Stimulated activated naive B cell treated with anti-CD40 and anti-IgM and Interleukin-4, amounts not matched to agents 10 μg/mL and 1 μg/mL and 100 μg/mL, for 72 hours (primary cell): ENCODE measurements at regions not wholly inside any gene's neighbourhood (a gene's known extent, or its start where the extent isn't known, plus 50 kb on each side); places are given as distances from the start of the nearest gene placed in this dataset.
"Not testable (repeated sequence)": the region's sequence is repeated elsewhere in the genome, so short reads cannot be mapped to it uniquely, and the experiment has no call there.

ENCODE experiments used
- ATAC-seq, 2 donors: fragments of 150-1000 bp; cut with Tn5 transposase; replicated peaks; 2 replicates each; pipeline ENCODE4 v1.10.0; 2021; ENCODE audit warnings: moderate library complexity in 1 of 2
- DNase-seq: peaks from one replicate; pipeline ENCODE4 v3.0.0; 2021
- H3K27ac Mint-ChIP-seq: one replicate; pipeline ENCODE4 v1.8.0; 2022; ENCODE audit warnings: mild to moderate bottlenecking, mixed read lengths
- H3K27me3 Mint-ChIP-seq, 2 donors: one replicate each; pipeline ENCODE4 v1.8.0; 2022; ENCODE audit warnings: mixed read lengths in 2 of 2
- H3K36me3 Mint-ChIP-seq, 2 donors: one replicate each; pipeline ENCODE4 v1.8.0; 2022; ENCODE audit warnings: mixed read lengths in 2 of 2, mild to moderate bottlenecking in 1 of 2
- H3K4me1 Mint-ChIP-seq, 2 donors: one replicate each; pipeline ENCODE4 v1.8.0; 2022; ENCODE audit warnings: mixed read lengths in 2 of 2, mild to moderate bottlenecking in 1 of 2
- H3K4me3 Mint-ChIP-seq, 2 donors: one replicate each; pipeline ENCODE4 v1.8.0; 2022; ENCODE audit warnings: mild to moderate bottlenecking in 2 of 2, mixed read lengths in 2 of 2, moderate library complexity in 1 of 2
- H3K9me3 Mint-ChIP-seq, 2 donors: one replicate each; pipeline ENCODE4 v1.8.0; 2022; ENCODE audit warnings: mixed read lengths in 2 of 2, mild to moderate bottlenecking in 1 of 2

DNA sequence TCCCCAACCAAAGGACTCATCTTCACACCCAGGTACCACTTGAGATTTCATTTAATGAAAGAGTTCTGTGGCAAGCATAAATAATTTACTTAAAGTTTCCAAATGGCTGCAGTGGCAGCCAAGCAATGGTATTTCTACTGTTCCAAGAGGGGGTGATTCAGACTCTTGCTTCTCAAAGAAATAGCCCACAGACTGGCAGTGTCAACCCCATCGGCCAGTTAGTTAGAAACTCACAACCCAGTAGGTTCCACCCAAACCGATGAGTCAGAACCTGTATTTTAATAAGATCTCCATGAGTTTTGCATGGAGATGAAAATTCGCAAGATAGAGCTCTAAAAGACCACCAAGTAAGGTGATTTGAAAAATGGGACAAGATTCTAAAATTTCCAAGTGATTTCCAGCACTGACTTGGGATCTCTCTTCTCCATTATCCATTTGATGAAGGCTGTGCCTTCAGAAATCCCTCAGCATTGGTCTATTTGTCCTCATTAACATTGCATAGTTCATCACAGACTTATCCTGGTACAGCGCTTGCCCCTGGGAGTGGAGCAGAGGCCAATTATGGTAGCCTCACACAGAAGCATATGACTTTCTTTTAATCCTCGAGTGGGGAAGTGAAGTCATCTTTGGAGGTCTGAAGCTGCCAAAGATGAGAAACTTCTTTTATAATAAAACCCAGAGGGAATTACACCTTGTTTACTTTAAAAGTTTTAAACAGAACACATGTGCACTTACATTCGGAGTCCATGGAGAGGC is 361.4 kb upstream of the ID2 start:
- DNase-seq (no peak), ATAC-seq (no peak)
- Mint-ChIP-seq H3K36me3 (peaks cover 0 to 4% of the 10 kb centered on the region in 2 donors), H3K27me3 (peaks cover 44 to 79% of the 10 kb centered on the region in 2 donors), H3K27ac (no peak overlapping the region), H3K4me1 (no peaks in the 10 kb centered on the region), H3K4me3 (no peak overlapping the region), H3K9me3 (peaks cover 0 to 2% of the 10 kb centered on the region in 2 donors)

DNA sequence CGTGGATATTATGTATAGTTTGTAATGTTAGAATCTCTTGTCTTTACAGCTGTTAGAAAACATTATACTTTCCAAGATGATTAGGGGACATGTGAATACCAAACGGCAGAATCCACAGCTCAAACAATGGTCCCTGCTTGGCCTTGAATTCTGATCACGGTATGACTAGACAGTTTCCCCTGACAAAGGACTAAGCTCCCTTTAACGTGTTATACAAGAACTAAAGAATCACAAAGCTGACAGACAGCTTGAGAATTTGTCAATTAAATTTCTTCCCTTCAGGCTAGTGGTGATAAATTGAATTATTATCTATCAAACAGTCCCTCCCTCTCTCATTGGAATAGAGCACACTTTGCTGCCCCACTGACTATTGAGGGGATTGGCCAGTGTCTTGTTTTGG is 359.2 kb upstream of the ID2 start:
- ATAC-seq (no peak), DNase-seq (no peak)
- Mint-ChIP-seq H3K27me3 (peaks cover 38 to 75% of the 10 kb centered on the region in 2 donors), H3K4me3 (no peak overlapping the region), H3K4me1 (no peaks in the 10 kb centered on the region), H3K9me3 (no peaks in the 10 kb centered on the region), H3K27ac (no peak overlapping the region), H3K36me3 (peaks cover 0 to 2% of the 10 kb centered on the region in 2 donors)

DNA sequence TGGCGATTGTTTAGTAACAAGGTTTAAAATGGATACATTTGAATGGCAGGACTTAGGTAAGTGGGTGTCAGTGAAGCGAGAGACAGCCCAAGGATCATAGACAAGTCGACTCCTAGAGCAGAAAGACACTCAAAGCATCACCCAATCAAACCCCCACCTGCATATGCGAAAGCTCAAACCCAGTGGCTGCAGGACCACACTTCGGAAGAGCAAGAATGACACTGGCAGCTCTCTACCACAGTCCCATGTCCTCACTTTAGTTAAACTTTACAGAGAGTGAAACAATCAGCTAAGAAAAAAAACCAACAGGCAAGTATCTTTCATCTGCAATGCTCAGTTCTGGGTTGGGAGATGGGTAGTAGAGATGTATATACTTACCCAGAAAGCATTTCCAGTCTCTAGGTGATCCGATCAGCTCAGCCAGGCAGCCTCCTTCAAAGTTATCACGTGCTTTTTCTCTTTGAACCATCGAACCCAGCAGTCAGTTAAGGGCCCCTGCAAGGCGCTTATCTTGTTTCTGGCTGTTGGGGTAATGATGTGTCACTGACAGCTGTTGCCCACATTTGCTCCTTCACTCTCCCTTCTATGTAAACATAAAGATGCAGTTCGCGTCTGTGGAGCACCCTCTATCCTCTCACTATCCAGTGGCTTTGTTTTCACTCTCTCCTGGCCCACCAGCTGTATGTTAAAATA is 357.5 kb upstream of the ID2 start:
- Mint-ChIP-seq H3K9me3 (no peaks in the 10 kb centered on the region), H3K4me3 (no peak overlapping the region), H3K27ac (no peak overlapping the region), H3K4me1 (peaks cover 0 to 14% of the 10 kb centered on the region in 2 donors), H3K27me3 (peaks cover 38 to 68% of the 10 kb centered on the region in 2 donors), H3K36me3 (peaks cover 0 to 2% of the 10 kb centered on the region in 2 donors)
- ATAC-seq, result no peak
- no peak for DNase-seq

DNA sequence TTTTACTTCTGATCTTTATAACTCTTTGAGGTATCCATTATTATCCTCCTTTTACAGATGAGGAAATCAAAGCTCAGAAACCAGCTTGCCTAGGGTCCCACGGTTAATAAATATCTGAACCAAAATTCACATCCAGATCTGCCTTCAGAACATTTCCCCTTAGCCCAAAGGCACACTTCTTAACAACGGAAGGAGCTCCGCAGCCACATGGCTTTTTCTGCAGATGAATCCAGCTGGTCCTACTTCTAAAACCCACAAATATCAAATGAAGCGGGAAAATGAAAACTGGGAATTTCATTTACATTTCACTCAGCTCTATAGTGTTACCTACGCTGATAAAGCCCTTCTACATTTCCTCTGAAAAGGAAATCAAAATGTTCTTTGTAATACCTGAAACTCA is 357.0 kb upstream of the ID2 start:
- Mint-ChIP-seq H3K4me1 (peaks cover 0 to 18% of the 10 kb centered on the region in 2 donors), H3K27me3 (peaks cover 37 to 67% of the 10 kb centered on the region in 2 donors), H3K27ac (no peak overlapping the region), H3K36me3 (peaks cover 0 to 2% of the 10 kb centered on the region in 2 donors), H3K4me3 (no peak overlapping the region), H3K9me3 (no peaks in the 10 kb centered on the region)
- DNase-seq (no peak), ATAC-seq (no peak)

DNA sequence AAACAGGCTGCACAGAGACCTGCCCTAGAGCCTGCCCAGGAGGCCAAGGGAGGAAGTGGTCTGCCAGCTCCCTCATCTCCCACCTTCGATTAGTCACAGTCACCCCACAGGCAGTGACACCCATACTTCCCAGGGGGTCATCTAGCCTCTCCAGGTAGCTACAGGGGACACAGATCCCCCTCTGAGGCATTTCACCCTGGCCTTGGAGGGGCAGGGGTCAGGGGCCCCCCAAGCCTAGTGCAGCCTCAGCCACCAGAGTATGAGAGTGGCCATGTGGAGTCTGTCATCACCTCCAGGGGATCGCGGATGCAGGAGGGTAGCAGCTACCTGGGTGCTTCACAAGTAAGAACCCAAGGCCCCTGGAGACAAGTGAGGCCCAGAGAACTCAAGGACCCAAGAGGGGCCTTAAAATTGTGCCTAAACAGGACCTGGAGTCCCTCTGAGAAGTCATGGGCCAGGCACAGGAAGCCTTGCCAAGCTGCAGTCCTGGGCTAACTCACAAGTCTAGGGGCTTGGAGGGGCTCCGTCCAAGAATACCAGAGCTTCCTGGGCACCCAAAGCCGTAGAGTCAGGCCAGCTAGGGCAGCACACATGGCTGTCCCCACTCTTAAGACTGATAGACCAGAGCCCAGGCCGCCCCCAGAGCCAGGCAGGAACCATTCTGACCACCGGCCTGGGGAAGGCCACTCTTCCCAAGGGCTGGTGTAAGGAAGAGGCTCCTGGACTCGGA is 354.3 kb upstream of the ID2 start:
- H3K27me3 Mint-ChIP-seq, result peaks cover 32 to 67% of the 10 kb centered on the region in 2 donors
- no peak for DNase-seq
- ATAC-seq, result no peak
- H3K27ac Mint-ChIP-seq, result no peak overlapping the region
- no peaks in the 10 kb centered on the region for H3K9me3 Mint-ChIP-seq
- peaks cover 0 to 18% of the 10 kb centered on the region in 2 donors for H3K4me1 Mint-ChIP-seq
- H3K36me3 Mint-ChIP-seq, result no peaks in the 10 kb centered on the region
- no peak overlapping the region for H3K4me3 Mint-ChIP-seq

DNA sequence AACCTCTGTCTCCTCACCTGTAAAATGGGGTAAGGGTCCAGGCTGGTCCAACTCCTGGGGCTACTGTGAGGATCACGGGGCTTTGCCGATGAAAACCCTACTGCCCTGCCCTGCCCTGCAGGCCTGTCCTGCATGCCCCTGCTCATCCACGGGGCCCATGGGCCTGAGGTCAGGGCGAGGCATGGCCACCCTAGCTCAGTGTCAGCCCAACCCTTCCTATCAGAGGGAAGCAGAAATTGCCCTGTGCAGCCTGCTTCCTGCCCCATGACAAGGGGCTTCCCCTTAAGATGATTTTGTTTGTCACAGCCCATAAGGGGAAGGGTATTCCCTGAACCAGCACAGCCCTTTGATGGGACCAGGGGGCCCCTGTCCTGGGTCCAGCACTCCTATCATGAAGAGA is 353.6 kb upstream of the ID2 start:
- Mint-ChIP-seq H3K27me3 (peaks cover 27 to 62% of the 10 kb centered on the region in 2 donors), H3K4me1 (peaks cover 0 to 18% of the 10 kb centered on the region in 2 donors), H3K36me3 (no peaks in the 10 kb centered on the region), H3K27ac (no peak overlapping the region), H3K9me3 (no peaks in the 10 kb centered on the region), H3K4me3 (no peak overlapping the region)
- ATAC-seq, result peak; percentile 53 to 64
- DNase-seq, result no peak

DNA sequence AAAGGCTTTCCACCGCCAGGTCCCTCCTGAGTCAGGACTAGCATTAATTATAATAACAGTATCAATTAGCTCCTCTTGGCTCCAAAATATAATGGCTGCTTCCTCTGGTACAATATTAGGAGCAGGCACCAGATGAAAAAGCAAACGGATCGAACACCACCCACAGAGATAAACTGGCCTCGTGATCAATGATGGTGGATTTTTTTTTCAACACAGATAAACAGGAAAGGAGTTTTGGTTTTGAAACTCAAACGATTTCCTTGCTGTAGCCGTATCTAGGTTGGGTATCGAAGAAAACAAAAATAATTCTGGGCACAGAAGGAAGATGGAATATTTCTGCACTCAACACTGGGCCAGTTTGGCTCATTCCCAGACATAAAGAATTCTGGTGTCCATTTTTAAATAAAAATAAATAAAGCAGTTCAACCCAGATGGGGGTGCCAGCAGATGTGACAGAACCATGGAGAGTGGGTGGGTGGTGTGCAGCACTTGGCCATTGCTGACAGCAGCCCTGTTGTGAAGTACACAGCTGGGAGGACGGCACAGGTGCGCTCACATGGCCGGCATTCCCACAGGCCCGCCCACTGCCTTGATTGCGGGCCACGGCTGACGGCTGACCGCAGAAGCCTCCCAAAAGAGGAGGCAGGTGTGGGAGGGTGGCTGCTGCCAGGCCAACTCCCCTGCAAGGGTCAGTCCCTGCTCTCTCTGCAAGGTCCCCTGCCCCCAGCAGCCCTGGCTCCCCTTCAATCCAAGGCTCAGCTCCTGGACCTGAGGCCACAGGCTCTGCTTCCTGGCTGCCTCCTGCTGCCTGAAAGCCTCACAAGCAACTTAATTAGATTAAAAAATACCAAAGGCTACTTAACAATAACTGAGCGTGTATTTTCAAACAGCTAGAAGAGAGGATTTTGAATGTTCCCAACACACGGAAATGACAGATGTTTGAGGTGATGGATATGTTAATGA is 351.9 kb upstream of the ID2 start:
- peaks cover 30 to 56% of the 10 kb centered on the region in 2 donors for H3K27me3 Mint-ChIP-seq
- H3K36me3 Mint-ChIP-seq, result no peaks in the 10 kb centered on the region
- peaks cover 0 to 2% of the 10 kb centered on the region in 2 donors for H3K9me3 Mint-ChIP-seq
- peaks cover 2 to 18% of the 10 kb centered on the region in 2 donors for H3K4me1 Mint-ChIP-seq
- ATAC-seq, result no peak
- H3K4me3 Mint-ChIP-seq, result no peak overlapping the region
- H3K27ac Mint-ChIP-seq, result no peak overlapping the region
- no peak for DNase-seq

DNA sequence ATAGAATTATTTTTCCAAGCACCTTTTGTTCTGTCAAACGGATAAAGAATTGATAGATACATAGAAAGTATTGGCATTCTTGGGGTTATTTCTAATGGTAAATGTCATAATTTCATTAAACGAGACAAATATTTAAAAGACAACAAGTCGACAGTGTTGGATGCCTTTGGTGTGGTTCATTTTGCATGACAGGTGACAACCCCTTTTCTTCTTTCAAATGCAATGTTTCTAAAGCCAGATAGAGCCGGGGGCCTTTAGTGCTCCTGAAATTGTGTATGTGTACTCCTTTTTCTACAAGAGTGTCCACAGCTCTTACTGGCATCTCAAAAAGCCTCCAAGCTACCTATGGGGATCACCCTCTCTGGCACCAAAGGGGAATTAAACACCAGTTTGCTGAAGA is 350.8 kb upstream of the ID2 start:
- H3K4me1 Mint-ChIP-seq, result peaks cover 2 to 18% of the 10 kb centered on the region in 2 donors

DNA sequence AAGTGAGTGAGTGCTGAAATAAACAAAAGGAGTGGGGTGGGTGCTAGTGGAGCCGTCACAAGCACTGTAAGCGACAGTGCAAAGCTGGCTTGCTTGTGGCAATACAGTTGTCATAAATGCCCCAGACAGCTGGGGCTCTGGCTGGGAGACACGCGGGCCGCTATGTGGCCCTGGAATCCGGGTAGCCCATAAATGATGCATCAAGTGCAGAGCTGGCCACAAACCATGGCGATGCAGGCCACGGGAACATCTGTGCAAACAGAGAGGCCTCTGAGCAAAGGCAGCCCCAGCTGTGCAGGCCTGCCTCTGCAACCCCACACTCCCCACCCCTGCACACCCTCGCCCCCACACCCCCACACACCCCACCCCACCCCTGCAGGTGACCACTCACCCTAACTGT is 349.2 kb upstream of the ID2 start:
- ATAC-seq (no peak), DNase-seq (no peak)
- Mint-ChIP-seq H3K9me3 (peaks cover 0 to 2% of the 10 kb centered on the region in 2 donors), H3K27me3 (peaks cover 31 to 50% of the 10 kb centered on the region in 2 donors), H3K4me1 (peaks cover 2 to 18% of the 10 kb centered on the region in 2 donors), H3K4me3 (no peak overlapping the region), H3K27ac (no peak overlapping the region), H3K36me3 (no peaks in the 10 kb centered on the region)

More for the DNA sequence above, 350.8 kb upstream of the ID2 start:
- no peak overlapping the region for H3K27ac Mint-ChIP-seq
- no peaks in the 10 kb centered on the region for H3K36me3 Mint-ChIP-seq
- ATAC-seq, result no peak
- H3K9me3 Mint-ChIP-seq, result peaks cover 0 to 2% of the 10 kb centered on the region in 2 donors
- H3K27me3 Mint-ChIP-seq, result peaks cover 38 to 59% of the 10 kb centered on the region in 2 donors
- H3K4me3 Mint-ChIP-seq, result no peak overlapping the region
- DNase-seq, result no peak

DNA sequence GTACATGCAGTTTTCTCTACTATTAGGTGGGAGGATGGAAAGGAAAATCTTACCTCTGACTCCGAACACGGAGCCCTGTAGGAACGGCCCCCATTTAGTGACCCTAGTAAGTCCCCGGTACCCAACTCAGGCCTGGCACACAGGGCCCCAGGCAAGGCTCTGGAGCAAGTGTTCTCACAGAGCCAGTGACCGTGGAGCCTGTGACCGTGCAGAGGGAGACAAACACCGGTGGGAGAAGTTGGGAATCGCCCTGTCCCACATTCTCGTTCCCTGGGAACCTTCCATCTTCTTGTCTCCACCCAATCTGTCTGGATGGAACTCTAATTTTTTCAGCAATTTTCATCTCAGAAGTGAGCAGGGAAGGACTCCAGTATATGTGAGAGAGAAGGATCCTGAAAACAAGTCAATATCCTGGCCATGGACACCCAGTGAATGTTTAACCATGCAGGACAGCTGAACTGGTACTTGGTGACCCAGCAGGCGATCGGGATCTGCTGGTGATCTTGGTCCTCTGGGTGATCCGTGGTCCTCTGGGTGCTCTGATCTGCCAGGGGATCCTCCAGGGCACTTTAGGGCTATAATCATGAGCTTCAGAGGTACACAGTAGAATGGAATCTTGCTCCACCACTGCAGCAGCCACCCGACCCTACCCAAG is 348.6 kb upstream of the ID2 start:
- DNase-seq (no peak), ATAC-seq (no peak)
- Mint-ChIP-seq H3K4me1 (peaks cover 2 to 14% of the 10 kb centered on the region in 2 donors), H3K4me3 (no peak overlapping the region), H3K27ac (no peak overlapping the region), H3K9me3 (peaks cover 0 to 2% of the 10 kb centered on the region in 2 donors), H3K27me3 (peaks cover 33 to 51% of the 10 kb centered on the region in 2 donors), H3K36me3 (no peaks in the 10 kb centered on the region)

DNA sequence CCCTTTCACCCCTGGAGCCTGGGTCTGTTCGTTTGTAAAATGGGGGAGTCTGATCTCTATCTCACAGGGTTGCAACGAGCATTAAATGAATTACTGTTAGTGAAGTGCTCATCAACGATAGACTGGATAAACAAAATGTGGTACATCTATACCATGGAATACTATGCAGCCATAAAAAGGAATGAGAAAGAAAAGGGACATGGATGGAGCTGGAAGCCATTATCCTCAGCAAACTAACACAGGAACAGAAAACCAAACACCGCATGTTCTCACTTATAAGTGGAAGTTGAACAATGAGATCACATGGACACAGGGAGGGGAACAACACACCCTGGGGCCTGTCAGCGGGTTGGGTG is 348.0 kb upstream of the ID2 start:
- H3K27ac Mint-ChIP-seq, ATAC-seq, H3K36me3 Mint-ChIP-seq, H3K9me3 Mint-ChIP-seq, H3K4me1 Mint-ChIP-seq, H3K4me3 Mint-ChIP-seq, DNase-seq: not testable (repeated sequence)
- H3K27me3 Mint-ChIP-seq, result peaks cover 30 to 46% of the 10 kb centered on the region in 2 donors

DNA sequence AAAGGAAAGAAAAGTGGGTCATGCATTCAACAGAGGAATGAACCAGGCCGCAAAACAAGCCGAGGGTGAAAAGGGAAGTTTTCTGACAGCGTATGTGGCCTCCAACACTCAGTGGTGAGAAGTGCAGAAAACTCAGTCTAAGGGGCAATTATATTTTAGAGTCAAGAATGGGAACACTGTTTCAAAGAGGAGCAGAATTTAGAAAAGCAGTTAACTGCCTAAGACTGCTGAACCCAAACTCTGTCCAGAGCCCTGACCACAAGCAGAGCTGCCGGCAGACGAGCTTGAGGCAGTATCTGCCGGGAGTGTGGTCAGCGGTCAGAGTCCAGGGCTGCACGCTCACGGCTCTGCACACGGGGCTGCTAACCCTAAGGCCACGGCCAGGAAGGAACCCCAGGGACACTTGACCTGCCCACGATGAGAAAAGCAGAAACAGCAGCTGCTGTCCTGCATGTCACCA is 347.0 kb upstream of the ID2 start:
- H3K27ac Mint-ChIP-seq, result no peak overlapping the region
- H3K9me3 Mint-ChIP-seq, result peaks cover 0 to 2% of the 10 kb centered on the region in 2 donors
- no peak overlapping the region for H3K4me3 Mint-ChIP-seq
- no peak for ATAC-seq
- peaks cover 0 to 2% of the 10 kb centered on the region in 2 donors for H3K4me1 Mint-ChIP-seq
- no peak for DNase-seq
- H3K36me3 Mint-ChIP-seq, result no peaks in the 10 kb centered on the region
- peaks cover 21 to 40% of the 10 kb centered on the region in 2 donors for H3K27me3 Mint-ChIP-seq

DNA sequence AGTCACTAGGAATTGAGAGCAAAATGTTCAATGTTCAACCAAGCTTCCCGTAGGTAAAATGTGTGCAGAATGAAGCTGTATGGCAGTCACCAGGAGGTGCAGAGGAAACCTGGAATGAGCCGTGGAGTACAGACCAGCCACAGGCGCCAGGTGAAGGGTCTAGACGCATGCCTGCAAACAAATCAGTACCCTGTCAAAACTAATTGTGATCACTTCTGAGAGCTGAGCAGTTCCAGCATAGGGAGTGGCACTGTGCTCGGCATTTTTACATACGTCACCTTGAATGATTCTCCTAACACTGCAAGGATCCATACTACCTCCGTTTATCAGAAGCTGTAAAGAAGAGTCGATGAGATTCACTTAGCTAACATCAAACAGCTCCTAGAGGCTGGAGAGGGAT is 346.1 kb upstream of the ID2 start:
- DNase-seq, result no peak
- Mint-ChIP-seq H3K27ac (no peak overlapping the region), H3K9me3 (peaks cover under 1 to 2% of the 10 kb centered on the region in 2 donors), H3K4me3 (no peak overlapping the region), H3K4me1 (peaks cover 0 to 2% of the 10 kb centered on the region in 2 donors), H3K27me3 (peaks cover 21 to 32% of the 10 kb centered on the region in 2 donors), H3K36me3 (peaks cover 0 to under 1% of the 10 kb centered on the region in 2 donors)
- no peak for ATAC-seq
